Esophagus squamous epithelium (tissue), 4 donors: ENCODE measurements at regions not wholly inside any gene's neighbourhood (a gene's known extent, or its start where the extent isn't known, plus 50 kb on each side); places are given as distances from the start of the nearest gene placed in this dataset.

Source experiments
- CTCF ChIP-seq, 6 experiments: fragments of 450-650 bp in 4 of 6; fragments of 200-600 bp in 2 of 6; sonication (generic) in 2 of 6; IDR thresholded peaks; one replicate each; pipeline ENCODE4 v1.5.1; 2016 to 2019; ENCODE audit warnings: antibody characterized with exemption in 6 of 6, mild to moderate bottlenecking in 4 of 6, moderate library complexity in 4 of 6
- POLR2A ChIP-seq, 4 donors: fragments of 450-650 bp; IDR thresholded peaks; one replicate each; pipeline ENCODE4 v1.6.1; 2017; ENCODE audit warnings: antibody characterized with exemption in 4 of 4, mild to moderate bottlenecking in 4 of 4, moderate library complexity in 3 of 4

DNA sequence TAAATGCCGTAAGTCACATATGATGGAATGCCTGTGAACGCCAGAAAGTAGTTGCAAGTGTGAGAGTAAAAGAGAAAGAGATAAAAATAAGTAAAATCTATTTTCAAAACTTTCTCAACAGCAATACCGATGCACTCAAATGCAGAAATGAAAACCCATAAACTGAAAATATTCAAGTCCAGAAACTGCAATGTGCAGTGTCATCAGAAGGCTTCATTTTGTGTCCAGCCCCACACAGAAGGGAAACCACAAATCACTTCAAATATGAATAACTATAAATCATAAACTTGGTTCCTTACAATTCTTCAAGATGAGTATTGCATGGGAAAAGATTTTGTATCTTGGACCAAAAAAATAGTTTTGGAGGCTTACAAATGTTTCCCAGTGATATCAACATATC lies 375.2 kb upstream of the ANO5 start:
- TF ChIP-seq POLR2A (IDR thresholded peaks at IDR 0.05): no peak
- no peak for TF ChIP-seq CTCF (IDR thresholded peaks at IDR 0.05)
